ENCODE measurements at regions not wholly inside any gene's neighbourhood (a gene's known extent, or its start where the extent isn't known, plus 50 kb on each side); places are given as distances from the start of the nearest gene placed in this dataset.
A peak's percentile ranks its signal among the peaks of the same experiment; 100 is the strongest.
"Not testable (repeated sequence)": the region's sequence is repeated elsewhere in the genome, so short reads cannot be mapped to it uniquely, and the experiment has no call there.

GRCh38 chr3:21195203-21195602 is 555.8 kb downstream of the ZNF385D start:
- no peaks in the 10 kb centered on the region for H3K4me1 ChIP-seq
- peaks cover 0 to 9% of the 10 kb centered on the region in 2 donors for H3K9me3 ChIP-seq
- no peak overlapping the region for H3K27ac ChIP-seq
- no peak overlapping the region for H3K4me3 ChIP-seq
- no peaks in the 10 kb centered on the region for H3K36me3 ChIP-seq
- no peak for TF ChIP-seq CTCF (IDR thresholded peaks at IDR 0.05)
- DNase-seq (no peak), ATAC-seq (no peak)
- intact Hi-C loops (cut with DNase I), result no loop called here
- H3K27me3 ChIP-seq, result no peaks in the 10 kb centered on the region

GRCh38 chr3:21194036-21194435 is 557.0 kb downstream of the ZNF385D start:
- H3K27ac ChIP-seq; H3K9me3 ChIP-seq; DNase-seq; H3K27me3 ChIP-seq; H3K36me3 ChIP-seq; ATAC-seq; H3K4me3 ChIP-seq; H3K4me1 ChIP-seq; intact Hi-C loops (cut with DNase I): not testable (repeated sequence)

- Histone ChIP-seq H3K27me3 (no peaks in the 10 kb centered on the region), H3K36me3 (no peaks in the 10 kb centered on the region), H3K4me1 (no peaks in the 10 kb centered on the region), H3K9me3 (peaks cover 0 to 9% of the 10 kb centered on the region in 2 donors), H3K27ac (no peak overlapping the region), H3K4me3 (no peak overlapping the region)
- TF ChIP-seq CTCF (IDR thresholded peaks at IDR 0.05), result no peak
- no peak for ATAC-seq
- no peak for DNase-seq
- intact Hi-C loops (cut with DNase I), result no loop called here
These were observed 562.6 kb downstream of the ZNF385D start for GRCh38 chr3:21188459-21188858.

- no peaks in the 10 kb centered on the region for H3K27me3 ChIP-seq
- intact Hi-C loops (cut with DNase I), result no loop called here
- no peak overlapping the region for H3K4me3 ChIP-seq
- TF ChIP-seq CTCF (IDR thresholded peaks at IDR 0.05), result no peak
- DNase-seq (no peak), ATAC-seq (no peak)
- no peaks in the 10 kb centered on the region for H3K4me1 ChIP-seq
- H3K9me3 ChIP-seq, result peaks cover 0 to 8% of the 10 kb centered on the region in 2 donors
- H3K27ac ChIP-seq, result no peak overlapping the region
- no peaks in the 10 kb centered on the region for H3K36me3 ChIP-seq
These were observed 565.1 kb downstream of the ZNF385D start for GRCh38 chr3:21185816-21186314.

- intact Hi-C loops (cut with DNase I), result no loop called here
- Histone ChIP-seq H3K36me3 (no peaks in the 10 kb centered on the region), H3K4me3 (no peak overlapping the region), H3K27me3 (no peaks in the 10 kb centered on the region), H3K27ac (no peak overlapping the region), H3K9me3 (peaks cover 0 to 33% of the 10 kb centered on the region in 2 donors), H3K4me1 (no peaks in the 10 kb centered on the region)
- no peak for TF ChIP-seq CTCF (IDR thresholded peaks at IDR 0.05)
- ATAC-seq (no peak), DNase-seq (no peak)
These were observed 576.5 kb downstream of the ZNF385D start for GRCh38 chr3:21174461-21174860.

GRCh38 chr3:21170964-21171363 is 580.0 kb downstream of the ZNF385D start:
- no peaks in the 10 kb centered on the region for H3K36me3 ChIP-seq
- DNase-seq (no peak), ATAC-seq (peak; percentile 47)
- H3K9me3 ChIP-seq, result peaks cover 0 to 3% of the 10 kb centered on the region in 2 donors
- intact Hi-C loops (cut with DNase I), result no loop called here
- no peak for TF ChIP-seq CTCF (IDR thresholded peaks at IDR 0.05)
- no peak overlapping the region for H3K27ac ChIP-seq
- no peaks in the 10 kb centered on the region for H3K27me3 ChIP-seq
- H3K4me3 ChIP-seq, result no peak overlapping the region
- H3K4me1 ChIP-seq, result no peaks in the 10 kb centered on the region

All from left lung (tissue), 4 donors.